ENCODE measurements at regions not wholly inside any gene's neighbourhood (a gene's known extent, or its start where the extent isn't known, plus 50 kb on each side); places are given as distances from the start of the nearest gene placed in this dataset.

GRCh38 chr5:120088836-120089235 lies 375.3 kb upstream of the PRR16 start:
- TF ChIP-seq CTCF (IDR thresholded peaks at IDR 0.05; ENCODE audit: low read depth, low read length, poor library complexity, severe bottlenecking) (no peak), EZH2phosphoT487 (IDR thresholded peaks at IDR 0.05; ENCODE audit: borderline replicate concordance, low read length) (no peak)

All from DOHH2 (cell line).